Hepatocyte (in vitro differentiated cells): ENCODE measurements at regions not wholly inside any gene's neighbourhood (a gene's known extent, or its start where the extent isn't known, plus 50 kb on each side); places are given as distances from the start of the nearest gene placed in this dataset.

Experiments used
- CTCF ChIP-seq: fragments of 200-600 bp; sonication (generic); IDR thresholded peaks from 2 replicates; pipeline ENCODE4 v1.5.1; 2016; ENCODE audit warnings: antibody characterized with exemption, mild to moderate bottlenecking; ENCODE audit not compliant: poor library complexity
- EZH2 ChIP-seq: fragments of 200-600 bp; sonication (generic); IDR thresholded peaks from 2 replicates; pipeline ENCODE4 v1.6.1; 2016; ENCODE audit warnings: antibody characterized with exemption, mild to moderate bottlenecking, borderline replicate concordance
- EZH2phosphoT487 ChIP-seq: fragments of 200-600 bp; sonication (generic); IDR thresholded peaks from one replicate; pipeline ENCODE4 v1.6.1; 2018; ENCODE audit warnings: antibody characterized with exemption, mild to moderate bottlenecking, low read depth, moderate library complexity; ENCODE audit not compliant: unreplicated experiment, severe bottlenecking

DNA sequence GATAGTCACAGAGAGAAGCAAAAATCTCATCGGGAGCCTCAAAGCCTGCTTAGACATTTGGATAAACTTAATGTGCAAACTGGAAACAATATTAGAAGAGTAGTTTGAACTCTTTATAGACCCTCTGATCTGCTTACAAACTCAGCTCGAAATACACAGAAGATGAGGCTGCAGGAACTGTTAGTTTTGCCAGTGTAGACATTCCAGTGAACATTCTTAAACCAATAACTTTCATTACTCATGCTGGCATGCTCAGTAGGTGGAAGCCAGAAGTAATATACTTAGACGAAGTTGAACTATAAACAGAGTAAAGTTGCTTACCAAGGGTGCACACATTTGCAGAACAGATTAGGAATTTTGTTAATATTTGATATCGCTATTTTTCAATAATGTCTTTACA lies 303.5 kb downstream of the ANKRD50 start:
- TF ChIP-seq CTCF: no peak
- no peak for TF ChIP-seq EZH2
- TF ChIP-seq EZH2phosphoT487: no peak
